HG02588 (cell line): ENCODE measurements at regions not wholly inside any gene's neighbourhood (a gene's known extent, or its start where the extent isn't known, plus 50 kb on each side); places are given as distances from the start of the nearest gene placed in this dataset.
"Not testable (repeated sequence)": the region's sequence is repeated elsewhere in the genome, so short reads cannot be mapped to it uniquely, and the experiment has no call there.

Experiments used
- ATAC-seq: cut with Tn5 transposase; IDR thresholded peaks from one replicate; pipeline ENCODE4 v1.9.1; 2021; ENCODE audit warnings: mild to moderate bottlenecking, moderate library complexity; ENCODE audit not compliant: unreplicated experiment

DNA sequence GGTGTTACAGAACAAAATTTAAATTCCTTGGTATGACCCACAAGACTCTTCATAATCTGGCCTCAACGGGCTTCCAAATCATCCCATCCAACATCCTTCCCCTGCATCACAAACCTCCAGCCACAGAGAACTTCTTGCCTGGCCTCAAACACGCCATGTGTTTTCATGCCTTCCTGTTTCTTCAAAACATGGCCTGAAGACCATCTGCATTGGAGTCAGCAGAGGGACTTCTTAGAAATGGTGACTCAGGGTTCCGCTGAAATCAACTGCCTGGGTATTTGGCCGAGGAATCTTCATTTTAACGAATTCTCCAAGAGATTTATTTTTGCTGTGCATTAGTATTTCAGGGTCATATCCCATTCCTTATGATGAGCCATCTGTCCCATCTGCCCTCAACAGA is 138.1 kb upstream of the RAP2B start:
- no peak for ATAC-seq

DNA sequence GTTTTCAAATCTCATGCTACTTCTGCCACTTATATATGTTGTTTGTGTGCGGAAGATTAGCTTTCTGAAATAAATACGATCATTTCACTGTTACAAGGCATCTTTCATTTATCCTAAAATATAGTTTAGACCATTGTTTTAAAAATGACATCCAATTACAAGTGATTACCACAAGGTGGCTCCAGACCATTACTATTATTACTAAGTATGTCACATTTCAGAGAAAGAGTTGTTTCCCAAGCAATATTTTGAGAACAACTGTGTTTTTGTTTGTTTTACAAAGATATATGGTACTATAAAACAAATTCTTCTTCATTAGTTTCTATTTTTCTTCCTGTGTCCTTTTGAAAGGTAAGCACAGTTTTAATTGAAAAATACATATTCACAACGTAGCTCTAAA is 136.0 kb upstream of the RAP2B start:
- ATAC-seq: no peak

DNA sequence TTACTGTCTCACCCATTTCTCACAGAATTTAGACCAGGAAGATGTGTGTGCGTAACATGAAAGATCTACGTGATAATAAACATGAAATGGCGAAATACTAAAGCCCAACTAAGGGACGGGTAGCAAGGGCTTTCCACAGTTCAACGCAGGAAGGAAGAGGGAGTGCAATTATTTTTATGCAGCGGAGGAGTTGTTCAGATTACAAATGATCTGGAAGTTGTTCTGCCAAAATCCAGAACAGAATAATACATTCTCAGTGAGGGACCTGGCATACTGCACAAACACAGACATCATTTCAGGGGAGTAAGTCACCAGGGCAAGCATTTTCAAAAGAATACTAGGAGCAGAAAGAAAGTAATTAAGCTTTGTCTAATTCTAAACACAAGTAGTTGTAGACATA is 133.6 kb upstream of the RAP2B start:
- no peak for ATAC-seq

DNA sequence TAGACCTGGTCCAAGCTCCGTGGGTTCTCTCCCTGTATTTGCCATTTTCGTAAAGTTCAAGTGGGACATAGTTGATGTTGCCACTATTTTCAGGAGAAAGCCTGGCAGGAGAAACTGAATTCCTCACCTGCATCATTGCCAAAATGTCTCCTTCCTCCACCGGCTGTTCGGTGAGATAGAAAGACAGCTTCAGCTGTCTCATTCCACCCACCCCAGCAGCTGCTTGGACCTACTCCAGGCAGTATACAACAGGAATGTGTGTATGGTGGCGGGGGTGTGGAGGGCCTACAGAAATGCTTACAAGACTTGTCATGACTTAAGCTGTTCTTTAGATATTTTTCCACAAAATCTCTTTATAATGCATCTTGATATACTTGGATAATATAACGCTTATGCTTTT is 132.7 kb upstream of the RAP2B start:
- ATAC-seq: no peak

DNA sequence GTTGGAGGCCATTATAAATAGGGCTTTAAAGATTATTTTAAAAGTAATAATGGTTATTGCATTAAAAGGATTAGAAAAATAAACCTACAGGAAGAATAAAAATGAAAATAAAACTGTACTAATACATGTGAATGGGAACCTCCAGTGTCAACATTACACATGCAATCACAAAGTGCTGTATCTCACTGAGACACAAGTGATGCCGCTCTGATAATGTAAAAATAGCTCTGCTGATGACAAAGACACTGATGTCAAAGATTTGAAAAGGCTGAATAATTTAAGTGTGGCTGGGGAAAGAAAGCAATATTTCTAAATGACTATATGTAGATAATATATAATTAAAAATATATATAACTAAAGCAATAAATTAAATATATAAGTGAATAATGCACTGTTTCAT is 129.1 kb upstream of the RAP2B start:
- ATAC-seq: no peak

DNA sequence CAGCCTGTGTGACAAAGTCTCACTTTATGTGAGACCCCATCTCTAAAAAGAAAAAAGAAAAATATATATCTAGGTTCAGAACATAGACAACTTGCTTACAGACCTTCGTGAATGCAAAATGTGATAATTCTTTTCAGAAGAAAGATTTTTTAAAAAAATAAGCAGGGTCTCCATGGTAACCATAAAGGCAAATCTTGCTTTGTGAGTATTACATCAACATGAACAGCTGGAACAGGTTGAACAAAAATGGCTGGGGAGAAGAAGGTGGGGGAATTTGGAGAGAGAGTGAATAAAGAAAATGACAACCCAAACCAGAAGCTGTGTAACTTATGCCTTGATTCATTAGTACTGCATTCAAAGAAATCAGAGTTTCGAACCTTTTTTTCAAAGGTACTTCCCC is 125.2 kb upstream of the RAP2B start:
- no peak for ATAC-seq

DNA sequence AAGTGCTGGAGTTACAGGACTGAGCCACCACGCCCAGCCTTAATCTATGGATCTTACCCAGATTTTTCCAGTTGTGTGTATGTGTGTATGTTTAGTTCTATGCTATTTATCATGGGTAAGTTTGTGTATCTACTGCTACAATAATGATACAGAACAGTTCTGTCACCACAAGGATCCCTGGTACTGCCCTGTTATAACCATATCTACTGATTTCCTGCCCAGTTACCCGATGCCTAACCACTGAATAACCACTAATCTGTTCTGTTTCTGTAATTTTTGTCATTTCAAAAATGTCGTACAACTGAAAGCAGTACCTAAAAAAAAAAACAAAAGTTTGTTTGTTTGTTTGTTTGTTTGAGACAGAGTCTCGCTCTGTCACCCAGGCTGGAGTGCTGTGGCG is 123.7 kb upstream of the RAP2B start:
- ATAC-seq: no peak

DNA sequence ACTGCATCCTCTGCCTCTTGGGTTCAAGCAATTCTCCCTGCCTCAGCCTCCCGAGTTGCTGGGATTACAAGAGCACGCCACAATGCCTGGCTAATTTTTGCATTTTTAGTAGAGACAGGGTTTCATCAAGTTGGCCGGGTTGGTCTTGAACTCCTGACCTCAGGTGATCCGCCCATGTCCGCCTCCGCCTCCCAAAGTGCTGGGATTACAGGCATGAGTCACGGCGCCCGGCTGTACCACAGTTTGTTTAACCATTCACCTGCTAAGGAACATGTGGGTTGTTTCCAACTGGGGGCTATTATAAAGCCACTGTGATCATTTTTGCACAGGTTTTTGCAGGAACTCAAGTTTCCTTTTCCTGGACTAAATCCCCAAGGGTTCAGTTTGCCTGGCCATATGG is 123.2 kb upstream of the RAP2B start:
- ATAC-seq: no peak

DNA sequence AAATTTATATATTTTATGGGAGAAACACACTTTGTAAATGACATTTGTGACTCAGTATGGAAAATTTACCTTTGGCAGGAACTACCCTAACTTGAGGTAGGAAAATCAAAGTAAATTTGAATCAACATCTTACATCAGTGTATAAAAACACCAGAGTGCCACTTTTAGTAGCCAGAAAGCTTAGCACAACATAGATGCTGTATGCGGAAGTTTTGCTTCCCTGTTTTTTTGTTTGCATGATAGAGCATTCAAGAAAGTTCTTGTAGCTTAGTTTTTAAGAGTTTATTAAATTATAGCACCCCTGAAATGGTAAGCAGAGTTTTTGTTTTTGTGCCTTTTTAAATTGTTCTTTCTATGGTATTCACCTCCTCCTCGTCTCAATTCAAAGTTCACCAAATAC is 120.8 kb upstream of the RAP2B start:
- ATAC-seq: no peak

DNA sequence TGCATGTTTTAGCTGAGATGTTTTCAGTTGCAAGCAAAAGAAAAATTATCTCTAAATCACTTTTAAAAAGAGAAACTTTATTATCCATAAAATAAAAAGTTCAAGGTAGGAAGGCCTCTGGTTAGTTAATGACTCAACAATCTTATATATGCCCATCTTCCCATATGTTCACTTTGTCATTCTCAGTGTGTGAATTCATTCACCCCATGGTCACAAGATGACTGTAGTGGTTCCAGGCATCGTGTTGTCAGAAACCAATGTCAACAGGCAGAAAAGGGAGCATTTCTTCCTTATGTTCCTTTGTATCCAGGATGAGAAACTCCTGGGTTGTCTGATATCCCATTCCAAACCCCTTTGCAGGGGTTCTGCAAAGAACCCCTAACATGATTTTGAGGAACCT is 119.9 kb upstream of the RAP2B start:
- no peak for ATAC-seq

DNA sequence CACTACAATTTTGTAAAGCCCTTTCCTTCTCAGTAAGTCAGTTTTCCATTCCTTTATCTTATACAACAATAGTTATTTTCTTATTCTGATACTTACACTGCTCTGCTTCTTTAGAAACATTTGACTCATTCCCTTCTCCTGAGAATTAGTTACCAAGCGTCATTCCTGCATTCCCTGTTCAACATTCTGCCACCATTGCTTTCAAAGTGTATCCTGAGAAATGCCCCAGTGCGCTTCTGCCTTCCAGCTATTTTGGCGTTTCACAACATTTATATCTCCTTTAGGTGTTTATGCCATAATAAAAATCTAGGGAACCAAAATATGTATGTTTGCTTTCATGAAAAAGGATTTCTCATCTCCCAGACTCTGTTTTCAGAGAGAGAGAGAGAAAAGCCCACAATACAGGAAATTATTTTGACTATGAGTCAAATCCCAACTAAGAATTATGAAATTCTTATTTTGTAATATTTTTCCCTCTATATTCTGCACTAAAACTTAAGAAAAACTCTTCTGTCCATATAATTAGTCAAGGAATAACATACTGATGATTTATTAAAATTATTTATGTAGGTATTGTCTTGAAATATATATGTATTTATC is 118.2 kb upstream of the RAP2B start:
- no peak for ATAC-seq

DNA sequence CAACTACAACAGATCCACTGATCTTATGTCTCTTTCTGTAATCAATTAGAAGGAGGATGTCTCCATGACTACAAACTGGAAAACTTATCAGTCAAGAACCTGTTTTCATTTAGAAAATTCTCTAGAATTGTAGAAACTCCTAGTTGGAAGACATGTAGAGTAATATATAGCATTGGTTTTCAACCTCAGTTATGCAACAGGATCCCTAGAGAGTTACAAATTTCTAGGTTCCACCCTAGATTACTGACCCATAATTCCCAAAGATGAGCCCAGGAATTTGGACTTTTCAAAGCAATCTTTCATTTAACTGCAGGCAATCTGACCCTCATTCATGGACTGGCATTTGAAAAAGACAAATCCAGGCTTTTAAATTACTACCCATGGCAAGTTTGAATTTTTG is 116.9 kb upstream of the RAP2B start:
- ATAC-seq: no peak

DNA sequence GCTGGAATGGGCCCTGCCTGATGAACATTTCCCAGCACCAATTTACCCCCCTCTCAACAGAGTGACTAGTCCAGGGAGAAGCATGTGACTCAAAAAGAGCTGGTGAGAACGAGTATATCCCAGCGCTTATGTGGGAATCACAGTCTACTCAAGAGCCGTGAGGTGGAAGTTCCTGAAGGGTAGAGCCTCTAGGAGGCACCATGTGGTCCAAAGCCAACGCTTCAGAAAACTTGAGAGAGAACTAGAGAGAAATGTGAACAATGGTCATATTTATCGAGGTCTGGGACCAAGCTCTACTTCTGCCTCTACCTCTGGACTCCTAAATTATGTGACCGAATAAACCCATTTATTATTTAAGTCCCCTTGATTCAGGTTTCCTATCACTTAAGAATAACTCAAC is 111.0 kb upstream of the RAP2B start:
- no peak for ATAC-seq

DNA sequence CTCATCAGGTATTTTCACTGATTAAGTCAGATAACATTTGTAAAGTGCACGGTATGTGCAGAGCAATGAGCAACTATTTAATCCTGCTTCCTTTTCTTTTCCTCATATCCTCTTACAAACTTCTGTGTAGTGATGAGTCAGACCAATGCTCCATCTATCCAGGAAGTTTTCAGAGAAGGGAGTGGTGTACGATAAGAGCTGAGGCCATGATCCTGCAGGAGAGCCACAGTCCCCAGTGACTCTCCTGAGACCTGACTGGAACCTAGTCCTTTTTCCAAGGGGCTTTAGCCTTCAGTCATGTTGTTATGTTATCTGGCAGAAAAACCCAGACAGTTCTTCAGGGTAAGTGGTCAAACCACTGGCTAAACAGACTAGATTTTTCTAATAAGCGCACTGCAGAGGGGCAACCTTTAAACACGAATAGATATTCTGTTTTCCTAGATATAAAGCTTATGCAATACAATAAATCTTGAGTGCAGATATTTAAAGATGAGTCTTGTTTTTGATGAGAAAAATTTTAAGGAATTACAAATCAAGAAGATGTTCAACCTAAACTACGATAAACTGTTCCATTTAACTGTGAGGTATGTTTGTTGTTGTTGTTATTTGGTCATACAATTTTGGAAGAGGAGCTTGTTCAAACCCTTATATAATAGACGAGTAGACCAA is 110.5 kb upstream of the RAP2B start:
- no peak for ATAC-seq

DNA sequence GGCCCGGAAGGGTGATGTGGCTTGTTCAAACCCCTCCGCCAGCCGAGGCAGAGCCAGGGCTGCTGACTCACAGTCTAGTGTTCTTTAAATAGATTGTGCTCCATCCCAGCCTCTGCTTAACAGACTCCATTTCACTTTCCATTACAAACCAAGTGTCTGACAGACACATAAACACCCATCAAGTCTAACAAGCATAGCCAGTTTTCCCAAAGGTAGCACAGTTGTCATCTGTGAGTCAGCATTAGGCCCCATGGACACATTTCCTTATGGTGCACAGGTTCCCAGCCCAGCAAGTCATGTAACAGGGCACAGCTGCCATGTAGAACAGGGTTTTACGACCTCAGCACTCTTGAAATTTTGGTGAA is 109.9 kb upstream of the RAP2B start:
- peak; percentile 58 for ATAC-seq

DNA sequence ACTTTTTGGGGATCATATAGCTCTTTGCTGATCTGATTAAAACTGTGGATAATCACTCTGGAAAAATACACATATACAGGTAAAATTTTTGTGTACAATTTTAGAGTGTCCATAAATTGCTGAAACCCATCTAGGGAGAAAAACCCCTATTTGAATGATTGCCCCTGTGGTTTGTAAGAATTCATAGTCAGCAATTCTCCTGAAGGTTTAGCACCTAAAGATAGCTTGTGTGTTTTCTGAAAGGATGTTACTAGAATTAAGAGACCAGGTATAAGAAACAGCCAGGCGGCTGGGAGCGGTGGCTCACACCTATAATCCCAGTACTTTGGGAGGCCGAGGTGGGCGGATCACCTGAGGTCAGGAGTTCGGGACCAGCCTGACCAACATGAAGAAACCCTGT is 106.8 kb upstream of the RAP2B start:
- ATAC-seq: no peak

DNA sequence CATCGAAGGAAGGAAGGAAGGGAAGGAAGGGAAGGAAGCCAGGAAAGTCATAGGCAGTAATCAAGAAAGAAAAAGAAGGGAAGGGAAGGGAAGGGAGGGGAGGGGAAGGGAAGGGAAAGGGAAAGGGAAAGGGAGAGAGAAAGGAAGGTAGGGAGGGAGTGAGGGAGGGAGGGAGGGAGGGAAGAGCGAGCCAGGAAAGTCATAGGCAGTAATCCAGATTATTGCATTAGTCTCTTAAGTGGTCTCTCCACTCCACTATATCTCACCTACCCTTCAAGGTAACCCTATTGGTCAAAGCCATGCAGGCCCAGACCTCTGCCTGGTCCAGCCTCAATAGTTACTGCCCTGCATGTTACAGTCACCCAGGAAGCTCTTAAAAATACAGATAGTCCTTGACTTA is 106.2 kb upstream of the RAP2B start:
- ATAC-seq: no peak

DNA sequence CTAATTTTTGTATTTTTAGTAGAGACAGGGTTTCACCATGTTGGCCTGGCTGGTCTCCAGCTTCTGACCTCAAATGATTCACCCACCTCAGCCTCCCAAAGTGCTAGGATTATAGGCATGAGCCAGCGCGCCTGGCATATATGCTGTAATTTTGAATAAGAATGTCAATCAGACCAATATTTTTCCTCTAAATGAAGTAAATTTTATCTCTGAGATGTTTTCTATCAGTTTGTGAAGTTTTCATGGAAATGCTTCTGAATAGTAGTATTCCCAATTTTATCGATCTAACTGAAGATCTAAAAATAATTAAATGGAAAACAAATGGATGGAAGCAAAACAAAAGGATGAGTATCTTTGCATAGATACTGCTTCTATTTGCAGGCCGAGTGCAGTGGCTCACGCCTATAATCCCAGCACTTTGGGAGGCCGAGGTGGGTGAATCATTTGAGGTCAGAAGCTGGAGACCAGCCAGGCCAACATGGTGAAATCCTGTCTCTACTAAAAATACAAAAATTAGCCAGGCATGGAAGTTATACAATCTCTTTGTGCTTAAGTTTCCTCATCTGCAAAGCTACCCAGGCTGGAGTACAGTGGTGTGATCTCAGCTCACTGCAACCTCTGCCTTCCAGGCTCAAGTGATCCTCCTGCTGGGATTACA is 103.9 kb upstream of the RAP2B start:
- not testable (repeated sequence) for ATAC-seq

DNA sequence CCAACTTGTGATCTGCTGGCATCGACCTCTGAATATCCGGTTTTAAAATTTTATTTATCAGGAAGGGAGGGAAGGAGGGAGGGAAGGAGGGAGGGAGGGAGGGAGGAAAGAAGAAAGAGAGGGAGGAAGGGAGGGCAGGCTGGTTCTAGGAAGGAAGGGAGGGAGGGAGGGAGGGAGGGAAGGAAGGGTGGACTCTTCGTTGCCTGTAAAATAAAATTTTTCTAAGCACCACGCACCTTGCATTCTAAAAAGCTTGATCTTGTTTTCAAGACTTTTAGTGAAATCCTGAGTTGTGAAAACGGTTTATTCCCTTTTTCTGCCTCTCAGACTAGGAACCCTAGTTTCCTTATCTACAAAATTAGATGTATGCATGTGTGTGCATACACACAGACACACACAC is 101.7 kb upstream of the RAP2B start:
- no peak for ATAC-seq

DNA sequence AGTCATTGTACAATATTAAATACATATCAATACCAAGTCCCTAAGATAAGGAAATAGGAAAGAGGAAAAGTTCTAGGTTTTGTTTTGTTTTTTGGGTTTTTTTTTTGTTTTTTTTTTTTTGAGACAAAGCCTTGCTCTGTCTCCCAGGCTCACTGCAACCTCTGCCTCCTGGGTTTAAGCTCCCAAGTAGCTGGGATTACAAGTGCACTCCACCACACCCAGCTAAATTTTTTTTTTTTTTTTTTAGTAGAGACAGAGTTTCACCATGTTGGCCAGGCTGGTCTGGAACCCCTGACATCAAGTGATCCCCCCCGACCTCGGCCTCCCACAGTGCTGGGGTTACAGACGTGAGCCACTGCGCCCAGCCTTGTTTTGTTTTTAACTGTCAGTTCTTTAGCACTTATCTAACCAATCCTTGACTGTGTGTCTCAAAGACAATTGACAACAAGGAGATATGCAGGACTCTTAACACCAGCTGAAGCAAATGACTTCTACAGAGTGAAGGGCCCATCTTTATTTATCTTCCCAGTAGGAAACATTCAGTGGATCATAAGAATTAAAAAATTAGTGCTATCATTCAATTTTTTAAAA is 100.0 kb upstream of the RAP2B start:
- ATAC-seq: no peak

DNA sequence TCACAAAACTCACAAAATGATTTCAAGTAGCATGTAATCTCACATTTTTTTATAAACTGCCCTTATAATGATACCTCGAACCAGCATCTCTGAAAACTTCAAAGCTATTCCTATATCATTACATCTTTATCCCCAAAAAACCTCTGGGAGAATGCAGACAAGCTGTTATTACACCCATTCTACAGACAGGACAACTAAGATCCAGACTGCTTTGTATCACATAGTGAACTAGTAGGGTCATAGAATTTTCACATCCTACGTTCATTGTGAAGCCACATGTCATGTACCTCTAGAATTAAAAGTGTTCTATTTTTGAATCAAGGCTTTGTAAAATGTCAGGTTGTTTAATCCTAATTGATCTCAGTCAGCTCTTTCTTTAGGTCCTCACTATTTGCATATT is 98.7 kb upstream of the RAP2B start:
- ATAC-seq: no peak

DNA sequence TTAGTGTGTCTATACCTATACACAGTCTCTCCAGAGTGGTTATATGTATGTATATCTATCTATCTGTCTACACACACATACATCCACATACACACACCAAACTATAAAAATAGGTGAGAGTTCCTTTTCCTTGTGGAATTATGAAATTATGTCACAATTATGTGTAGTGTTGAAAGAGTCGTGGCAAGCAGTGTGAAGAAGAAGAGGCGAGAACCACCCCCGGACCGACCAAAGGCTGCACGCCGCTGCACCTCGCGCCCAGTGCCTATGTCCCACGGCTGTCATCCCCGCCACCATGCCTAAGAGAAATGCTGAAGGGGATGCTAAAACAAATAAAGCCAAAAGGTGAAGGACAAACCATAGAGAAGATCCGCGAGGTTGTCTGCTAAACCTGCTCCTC is 95.0 kb upstream of the RAP2B start:
- no peak for ATAC-seq
